HG02588 (cell line): ENCODE measurements at regions not wholly inside any gene's neighbourhood (a gene's known extent, or its start where the extent isn't known, plus 50 kb on each side); places are given as distances from the start of the nearest gene placed in this dataset.
"Not testable (repeated sequence)": the region's sequence is repeated elsewhere in the genome, so short reads cannot be mapped to it uniquely, and the experiment has no call there.

Experiments
- ATAC-seq: cut with Tn5 transposase; IDR thresholded peaks from one replicate; pipeline ENCODE4 v1.9.1; 2021; ENCODE audit warnings: mild to moderate bottlenecking, moderate library complexity; ENCODE audit not compliant: unreplicated experiment

- ATAC-seq, result no peak
Measured at GRCh38 chr12:124654666-124655047, 87.2 kb upstream of the NCOR2 start.

GRCh38 chr12:124653169-124653931 is 85.9 kb upstream of the NCOR2 start:
- ATAC-seq, result no peak

GRCh38 chr12:124652661-124653060 is 85.2 kb upstream of the NCOR2 start:
- no peak for ATAC-seq

GRCh38 chr12:124651516-124652273 is 84.3 kb upstream of the NCOR2 start:
- no peak for ATAC-seq

GRCh38 chr12:124650912-124651311 is 83.5 kb upstream of the NCOR2 start:
- ATAC-seq, result no peak

- ATAC-seq, result no peak
Measured at GRCh38 chr12:124648710-124649384, 81.4 kb upstream of the NCOR2 start.

- ATAC-seq, result no peak
Measured at GRCh38 chr12:124647316-124647715, 79.9 kb upstream of the NCOR2 start.

GRCh38 chr12:124646385-124647230 is 79.2 kb upstream of the NCOR2 start:
- no peak for ATAC-seq

GRCh38 chr12:124645530-124646244 is 78.3 kb upstream of the NCOR2 start:
- no peak for ATAC-seq

- not testable (repeated sequence) for ATAC-seq
Measured at GRCh38 chr12:124643768-124644167, 76.4 kb upstream of the NCOR2 start.

- no peak for ATAC-seq
Measured at GRCh38 chr12:124642105-124642504, 74.7 kb upstream of the NCOR2 start.

- no peak for ATAC-seq
Measured at GRCh38 chr12:124641591-124641990, 74.2 kb upstream of the NCOR2 start.

- no peak for ATAC-seq
Measured at GRCh38 chr12:124640056-124640455, 72.6 kb upstream of the NCOR2 start.

- ATAC-seq, result no peak
Measured at GRCh38 chr12:124639122-124639806, 71.9 kb upstream of the NCOR2 start.

GRCh38 chr12:124637581-124637981 is 70.2 kb upstream of the NCOR2 start:
- ATAC-seq, result no peak

- no peak for ATAC-seq
Measured at GRCh38 chr12:124637163-124637562, 69.8 kb upstream of the NCOR2 start.

GRCh38 chr12:124636138-124636978 is 68.9 kb upstream of the NCOR2 start:
- ATAC-seq, result no peak

GRCh38 chr12:124635316-124635715 is 67.9 kb upstream of the NCOR2 start:
- no peak for ATAC-seq
